Activated CD8-positive, alpha-beta memory T cell treated with anti-CD3 and anti-CD28 coated beads, Interleukin-2, amount 10 ng/mL, durations not matched to agents 7 days and 5 days (primary cell): ENCODE measurements at regions not wholly inside any gene's neighbourhood (a gene's known extent, or its start where the extent isn't known, plus 50 kb on each side); places are given as distances from the start of the nearest gene placed in this dataset.

Source experiments
- ATAC-seq: fragments of 150-1000 bp; cut with Tn5 transposase; one replicate; pipeline ENCODE4 v1.10.0; 2021; ENCODE audit warnings: moderate library complexity
- CTCF ChIA-PET: fragments of 350-600 bp; sonication (Branson Sonifier 250); formaldehyde crosslinking; loops from one replicate; lab custom pipeline; 2021; ENCODE audit warnings: antibody characterized with exemption; lab: Charles Lee
- DNase-seq: peaks from one replicate; pipeline ENCODE4 v3.0.0-alpha.2; 2020
- H3K27ac Mint-ChIP-seq: one replicate; pipeline ENCODE4 v1.8.0; 2021; ENCODE audit warnings: mild to moderate bottlenecking, mixed read lengths
- H3K27me3 Mint-ChIP-seq: one replicate; pipeline ENCODE4 v1.8.0; 2021; ENCODE audit warnings: mixed read lengths
- H3K36me3 Mint-ChIP-seq: one replicate; pipeline ENCODE4 v1.8.0; 2021; ENCODE audit warnings: mild to moderate bottlenecking, mixed read lengths
- H3K4me1 Mint-ChIP-seq: one replicate; pipeline ENCODE4 v1.8.0; 2021; ENCODE audit warnings: mixed read lengths
- H3K4me3 Mint-ChIP-seq: one replicate; pipeline ENCODE4 v1.8.0; 2021; ENCODE audit warnings: mild to moderate bottlenecking, moderate library complexity, mixed read lengths
- H3K9me3 Mint-ChIP-seq: one replicate; pipeline ENCODE4 v1.8.0; 2022; ENCODE audit warnings: low read depth, mixed read lengths

GRCh38 chr13:78978381-78978998 lies 319.5 kb upstream of the OBI1 start:
- peak; percentile 50 for DNase-seq
- H3K4me3 Mint-ChIP-seq = no peak overlapping the region
- no peaks in the 10 kb centered on the region for H3K9me3 Mint-ChIP-seq
- peak; percentile 73 for ATAC-seq
- H3K36me3 Mint-ChIP-seq = no peaks in the 10 kb centered on the region
- H3K27me3 Mint-ChIP-seq = peaks cover 16% of the 10 kb centered on the region
- CTCF ChIA-PET = interaction anchor here (0.7 to 1.6 kb wide), 11 partner anchors 9 to 842 kb away, joined by 3 to 9 read pairs (median 3); no protein-coding TSS in a partner anchor
- H3K4me1 Mint-ChIP-seq = no peaks in the 10 kb centered on the region
- no peak overlapping the region for H3K27ac Mint-ChIP-seq

- H3K9me3 Mint-ChIP-seq = no peaks in the 10 kb centered on the region
- H3K36me3 Mint-ChIP-seq = no peaks in the 10 kb centered on the region
- no peak for DNase-seq
- no peaks in the 10 kb centered on the region for H3K4me1 Mint-ChIP-seq
- H3K27me3 Mint-ChIP-seq = peaks cover 15% of the 10 kb centered on the region
- no peak overlapping the region for H3K27ac Mint-ChIP-seq
- H3K4me3 Mint-ChIP-seq = no peak overlapping the region
- no peak for ATAC-seq
- CTCF ChIA-PET = interaction anchor here (1.0 kb wide), 2 partner anchors 738 to 839 kb away, joined by 3 read pairs; no protein-coding TSS in a partner anchor
Observed at GRCh38 chr13:78977311-78977710, 318.4 kb upstream of the OBI1 start.

- Mint-ChIP-seq H3K27ac (no peak overlapping the region), H3K27me3 (peaks cover 14% of the 10 kb centered on the region), H3K4me1 (no peaks in the 10 kb centered on the region), H3K4me3 (no peak overlapping the region), H3K9me3 (no peaks in the 10 kb centered on the region), H3K36me3 (no peaks in the 10 kb centered on the region)
- CTCF ChIA-PET = interaction anchor here (1.0 kb wide), 1 partner anchor 839 kb away, joined by 3 read pairs; no protein-coding TSS in a partner anchor
- ATAC-seq = no peak
- no peak for DNase-seq
Observed at GRCh38 chr13:78976696-78977095, 317.7 kb upstream of the OBI1 start.

GRCh38 chr13:78972561-78972960 lies 313.6 kb upstream of the OBI1 start:
- peaks cover 9% of the 10 kb centered on the region for H3K27me3 Mint-ChIP-seq
- H3K4me3 Mint-ChIP-seq = no peak overlapping the region
- no peaks in the 10 kb centered on the region for H3K4me1 Mint-ChIP-seq
- ATAC-seq (no peak), DNase-seq (no peak)
- H3K27ac Mint-ChIP-seq = no peak overlapping the region
- H3K9me3 Mint-ChIP-seq = no peaks in the 10 kb centered on the region
- H3K36me3 Mint-ChIP-seq = no peaks in the 10 kb centered on the region
- CTCF ChIA-PET = interaction anchor here (1.4 kb wide), 1 partner anchor 835 kb away, joined by 3 read pairs; no protein-coding TSS in a partner anchor

GRCh38 chr13:78971355-78972025 lies 312.5 kb upstream of the OBI1 start:
- DNase-seq (no peak), ATAC-seq (no peak)
- H3K36me3 Mint-ChIP-seq = no peaks in the 10 kb centered on the region
- H3K9me3 Mint-ChIP-seq = no peaks in the 10 kb centered on the region
- H3K4me1 Mint-ChIP-seq = no peaks in the 10 kb centered on the region
- no peak overlapping the region for H3K4me3 Mint-ChIP-seq
- CTCF ChIA-PET = no interaction called here
- H3K27ac Mint-ChIP-seq = no peak overlapping the region
- peaks cover 11% of the 10 kb centered on the region for H3K27me3 Mint-ChIP-seq

- no peak for DNase-seq
- CTCF ChIA-PET = interaction anchor here (1.0 kb wide), 1 partner anchor 18 kb away, joined by 4 read pairs; no protein-coding TSS in a partner anchor
Observed at GRCh38 chr13:78960881-78961280, 301.9 kb upstream of the OBI1 start.

GRCh38 chr13:78958006-78958405 lies 299.1 kb upstream of the OBI1 start:
- H3K27me3 Mint-ChIP-seq = peaks cover 2% of the 10 kb centered on the region
- H3K36me3 Mint-ChIP-seq = no peaks in the 10 kb centered on the region
- H3K4me1 Mint-ChIP-seq = no peaks in the 10 kb centered on the region
- H3K27ac Mint-ChIP-seq = no peak overlapping the region
- CTCF ChIA-PET = no interaction called here
- ATAC-seq (no peak), DNase-seq (no peak)
- H3K4me3 Mint-ChIP-seq = no peak overlapping the region
- no peaks in the 10 kb centered on the region for H3K9me3 Mint-ChIP-seq

More at GRCh38 chr13:78960881-78961280, 301.9 kb upstream of the OBI1 start:
- ATAC-seq = no peak
- no peaks in the 10 kb centered on the region for H3K36me3 Mint-ChIP-seq
- no peak overlapping the region for H3K4me3 Mint-ChIP-seq
- no peaks in the 10 kb centered on the region for H3K4me1 Mint-ChIP-seq
- peaks cover 2% of the 10 kb centered on the region for H3K27me3 Mint-ChIP-seq
- no peaks in the 10 kb centered on the region for H3K9me3 Mint-ChIP-seq
- no peak overlapping the region for H3K27ac Mint-ChIP-seq

- H3K4me3 Mint-ChIP-seq = no peak overlapping the region
- no peak overlapping the region for H3K27ac Mint-ChIP-seq
- ATAC-seq (no peak), DNase-seq (no peak)
- no peaks in the 10 kb centered on the region for H3K36me3 Mint-ChIP-seq
- no peaks in the 10 kb centered on the region for H3K4me1 Mint-ChIP-seq
- no peaks in the 10 kb centered on the region for H3K27me3 Mint-ChIP-seq
- CTCF ChIA-PET = no interaction called here
- H3K9me3 Mint-ChIP-seq = no peaks in the 10 kb centered on the region
Observed at GRCh38 chr13:78940455-78941130, 281.6 kb upstream of the OBI1 start.

- ATAC-seq = no peak
- H3K27ac Mint-ChIP-seq = no peak overlapping the region
- H3K36me3 Mint-ChIP-seq = no peaks in the 10 kb centered on the region
- no peaks in the 10 kb centered on the region for H3K4me1 Mint-ChIP-seq
- no peak for DNase-seq
- no peaks in the 10 kb centered on the region for H3K9me3 Mint-ChIP-seq
- H3K4me3 Mint-ChIP-seq = no peak overlapping the region
- CTCF ChIA-PET = no interaction called here
- no peaks in the 10 kb centered on the region for H3K27me3 Mint-ChIP-seq
Observed at GRCh38 chr13:78934336-78934735, 275.4 kb upstream of the OBI1 start.

GRCh38 chr13:78915015-78915414 lies 256.1 kb upstream of the OBI1 start:
- no peak overlapping the region for H3K27ac Mint-ChIP-seq
- H3K36me3 Mint-ChIP-seq = no peaks in the 10 kb centered on the region
- H3K27me3 Mint-ChIP-seq = no peaks in the 10 kb centered on the region
- no peaks in the 10 kb centered on the region for H3K9me3 Mint-ChIP-seq
- no peak overlapping the region for H3K4me3 Mint-ChIP-seq
- DNase-seq = no peak
- H3K4me1 Mint-ChIP-seq = no peaks in the 10 kb centered on the region
- ATAC-seq = no peak
- CTCF ChIA-PET = no interaction called here

GRCh38 chr13:78913656-78914055 lies 254.7 kb upstream of the OBI1 start:
- H3K9me3 Mint-ChIP-seq = no peaks in the 10 kb centered on the region

GRCh38 chr13:78910147-78910546 lies 251.2 kb upstream of the OBI1 start:
- Mint-ChIP-seq H3K27ac (no peak overlapping the region), H3K9me3 (no peaks in the 10 kb centered on the region), H3K4me1 (no peaks in the 10 kb centered on the region), H3K27me3 (no peaks in the 10 kb centered on the region), H3K4me3 (no peak overlapping the region), H3K36me3 (no peaks in the 10 kb centered on the region)
- CTCF ChIA-PET = no interaction called here
- ATAC-seq (no peak), DNase-seq (no peak)

More at GRCh38 chr13:78913656-78914055, 254.7 kb upstream of the OBI1 start:
- CTCF ChIA-PET = no interaction called here
- no peak for DNase-seq
- Mint-ChIP-seq H3K36me3 (no peaks in the 10 kb centered on the region), H3K27ac (no peak overlapping the region), H3K4me1 (no peaks in the 10 kb centered on the region), H3K27me3 (no peaks in the 10 kb centered on the region), H3K4me3 (no peak overlapping the region)
- no peak for ATAC-seq

GRCh38 chr13:78909276-78909675 lies 250.3 kb upstream of the OBI1 start:
- Mint-ChIP-seq H3K27me3 (no peaks in the 10 kb centered on the region), H3K27ac (no peak overlapping the region)
- CTCF ChIA-PET = no interaction called here

More at GRCh38 chr13:78909276-78909675, 250.3 kb upstream of the OBI1 start:
- no peaks in the 10 kb centered on the region for H3K9me3 Mint-ChIP-seq
- no peaks in the 10 kb centered on the region for H3K4me1 Mint-ChIP-seq
- no peak for ATAC-seq
- H3K36me3 Mint-ChIP-seq = no peaks in the 10 kb centered on the region
- no peak for DNase-seq
- no peak overlapping the region for H3K4me3 Mint-ChIP-seq
